ENCODE measurements at regions not wholly inside any gene's neighbourhood (a gene's known extent, or its start where the extent isn't known, plus 50 kb on each side); places are given as distances from the start of the nearest gene placed in this dataset.

DNA sequence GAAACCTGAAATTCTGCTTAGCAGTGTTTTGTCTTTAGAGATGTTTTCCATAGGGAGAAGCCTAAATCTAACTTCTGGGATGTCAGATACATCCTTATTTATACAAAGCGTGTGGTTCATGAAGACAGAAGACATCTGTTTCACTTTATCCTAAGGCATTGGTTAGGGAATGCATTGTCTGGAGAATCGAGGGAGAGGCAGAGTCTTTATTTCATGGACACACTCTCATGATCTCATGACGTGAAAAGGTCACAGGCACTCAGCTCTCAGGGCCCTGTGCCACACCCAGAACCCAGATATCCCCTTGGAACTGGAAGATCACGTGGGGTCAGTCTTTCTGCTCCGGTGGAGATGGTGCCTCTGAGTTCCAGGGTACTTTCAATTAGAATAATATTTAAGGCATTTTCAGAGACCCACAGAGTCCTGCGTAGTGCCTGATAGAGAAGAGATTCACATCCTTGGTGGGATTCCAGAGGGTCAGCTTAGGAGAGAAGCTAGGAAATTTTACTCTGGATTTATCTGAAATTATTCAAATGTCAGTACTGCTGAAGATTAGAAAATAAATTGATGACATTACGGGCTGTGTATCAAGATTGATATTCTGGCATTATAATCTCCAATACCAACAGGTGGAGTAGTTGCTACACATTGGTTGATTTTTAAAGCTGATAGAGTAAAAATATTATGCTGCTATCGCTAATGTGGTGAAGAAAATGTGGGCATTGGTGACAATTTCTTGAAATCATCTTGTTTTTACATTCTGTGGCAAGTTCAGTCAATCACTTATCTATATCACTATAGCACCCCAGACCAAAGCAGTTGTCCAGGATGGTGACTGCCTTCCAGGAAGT, 378.3 kb downstream of the MTRR start:
- no peak for ATAC-seq
- no peak overlapping the region for H3K4me3 Mint-ChIP-seq
- CTCF ChIA-PET, result no interaction called here
- peaks cover 6% of the 10 kb centered on the region for H3K9me3 Mint-ChIP-seq (ENCODE audit: low read depth)
- H3K27ac Mint-ChIP-seq, result no peak overlapping the region
- no peaks in the 10 kb centered on the region for H3K27me3 Mint-ChIP-seq
- no peaks in the 10 kb centered on the region for H3K4me1 Mint-ChIP-seq
- DNase-seq, result no peak
- H3K36me3 Mint-ChIP-seq, result no peaks in the 10 kb centered on the region

DNA sequence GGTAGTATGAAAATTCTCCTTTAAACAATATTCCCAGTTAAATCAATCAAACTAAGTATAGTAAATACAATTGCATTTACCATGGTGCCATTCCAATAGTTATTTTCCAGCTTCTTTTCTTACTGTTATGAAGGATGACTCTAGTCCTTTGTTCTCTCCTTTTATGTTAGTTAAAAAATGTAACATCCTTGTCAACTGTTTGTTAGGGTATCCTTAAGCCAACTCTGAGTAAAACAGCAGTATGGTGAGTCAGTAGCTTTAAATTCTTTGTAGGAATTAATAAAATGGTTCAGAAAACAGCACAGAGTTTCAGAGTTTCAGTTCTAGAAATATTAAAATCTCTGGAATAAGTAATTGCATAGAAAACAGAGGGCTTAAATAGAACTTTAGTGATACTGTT, 384.4 kb downstream of the MTRR start:
- ATAC-seq, result no peak
- CTCF ChIA-PET, result no interaction called here
- no peak overlapping the region for H3K4me3 Mint-ChIP-seq
- no peaks in the 10 kb centered on the region for H3K27me3 Mint-ChIP-seq
- DNase-seq, result no peak
- H3K36me3 Mint-ChIP-seq, result no peaks in the 10 kb centered on the region
- H3K9me3 Mint-ChIP-seq (ENCODE audit: low read depth), result no peaks in the 10 kb centered on the region
- no peaks in the 10 kb centered on the region for H3K4me1 Mint-ChIP-seq
- no peak overlapping the region for H3K27ac Mint-ChIP-seq

DNA sequence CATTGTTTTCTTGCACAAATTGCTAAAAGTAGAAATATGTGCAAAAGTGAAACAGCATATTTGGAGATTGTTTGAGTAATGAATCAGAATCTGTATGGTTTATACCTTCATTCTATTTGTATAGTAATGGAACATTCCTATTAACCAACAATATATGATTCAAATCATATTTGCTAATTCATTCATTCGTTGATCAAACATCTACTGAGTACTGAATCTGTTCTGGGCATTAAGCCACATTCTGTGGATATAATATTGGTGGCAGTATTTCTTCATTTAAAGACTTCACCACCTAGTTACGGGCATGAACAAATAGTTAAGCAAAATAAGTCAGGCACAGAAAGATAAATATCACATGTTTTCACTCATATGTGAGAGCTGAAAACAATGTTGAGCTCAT, 385.7 kb downstream of the MTRR start:
- DNase-seq, result no peak
- H3K36me3 Mint-ChIP-seq, result no peaks in the 10 kb centered on the region
- no peak overlapping the region for H3K4me3 Mint-ChIP-seq
- no peaks in the 10 kb centered on the region for H3K9me3 Mint-ChIP-seq (ENCODE audit: low read depth)
- CTCF ChIA-PET, result no interaction called here
- H3K27ac Mint-ChIP-seq, result no peak overlapping the region
- H3K4me1 Mint-ChIP-seq, result no peaks in the 10 kb centered on the region
- ATAC-seq, result no peak
- no peaks in the 10 kb centered on the region for H3K27me3 Mint-ChIP-seq

DNA sequence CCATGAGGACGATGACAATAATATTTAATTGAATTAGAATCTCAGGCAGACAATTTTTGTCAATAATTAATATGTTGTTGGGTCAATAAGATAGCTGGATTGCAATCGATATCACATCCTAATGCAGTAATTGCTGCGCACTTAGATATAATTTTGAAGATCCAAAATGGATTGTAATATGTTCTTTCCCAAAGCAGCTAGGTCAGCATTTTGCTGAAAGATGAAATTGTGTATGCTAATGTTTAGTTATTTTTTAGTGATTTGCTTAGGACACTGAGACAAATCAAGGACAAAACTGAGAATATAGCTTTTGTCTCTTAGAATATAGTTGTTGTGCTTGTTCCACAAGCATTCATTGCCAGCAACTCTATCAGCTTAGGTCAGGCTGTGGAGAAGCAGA, 389.9 kb downstream of the MTRR start:
- no peaks in the 10 kb centered on the region for H3K27me3 Mint-ChIP-seq

DNA sequence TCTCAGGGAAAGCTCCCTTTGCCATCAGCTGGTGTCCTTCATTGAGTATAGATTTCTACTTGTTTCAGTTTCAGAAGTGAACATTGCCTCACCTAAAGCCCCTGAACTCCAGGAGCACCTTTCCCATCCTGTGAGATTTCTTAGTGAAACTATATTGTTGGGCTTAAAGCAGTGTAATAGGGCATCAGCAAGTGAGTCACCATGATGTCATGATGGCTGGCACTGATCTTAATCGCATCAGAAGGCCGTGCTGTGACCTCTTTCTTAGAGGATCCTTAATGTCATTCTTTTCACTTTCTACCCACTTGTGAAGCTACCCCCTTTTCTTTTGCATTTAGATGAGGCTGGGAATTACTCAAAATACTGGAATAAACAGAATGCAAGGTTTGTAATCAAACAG, 401.3 kb downstream of the MTRR start:
- H3K4me3 Mint-ChIP-seq, result no peak overlapping the region
- ATAC-seq, result no peak
- no peaks in the 10 kb centered on the region for H3K27me3 Mint-ChIP-seq
- H3K36me3 Mint-ChIP-seq, result no peaks in the 10 kb centered on the region
- DNase-seq, result no peak
- no peak overlapping the region for H3K27ac Mint-ChIP-seq
- H3K9me3 Mint-ChIP-seq (ENCODE audit: low read depth), result peaks cover 5% of the 10 kb centered on the region
- CTCF ChIA-PET, result no interaction called here
- H3K4me1 Mint-ChIP-seq, result no peaks in the 10 kb centered on the region

More for the DNA sequence above, 389.9 kb downstream of the MTRR start:
- Mint-ChIP-seq H3K4me3 (no peak overlapping the region), H3K4me1 (no peaks in the 10 kb centered on the region), H3K27ac (no peak overlapping the region), H3K36me3 (no peaks in the 10 kb centered on the region), H3K9me3 (ENCODE audit: low read depth) (no peaks in the 10 kb centered on the region)
- DNase-seq, result no peak
- ATAC-seq, result no peak
- CTCF ChIA-PET, result no interaction called here

DNA sequence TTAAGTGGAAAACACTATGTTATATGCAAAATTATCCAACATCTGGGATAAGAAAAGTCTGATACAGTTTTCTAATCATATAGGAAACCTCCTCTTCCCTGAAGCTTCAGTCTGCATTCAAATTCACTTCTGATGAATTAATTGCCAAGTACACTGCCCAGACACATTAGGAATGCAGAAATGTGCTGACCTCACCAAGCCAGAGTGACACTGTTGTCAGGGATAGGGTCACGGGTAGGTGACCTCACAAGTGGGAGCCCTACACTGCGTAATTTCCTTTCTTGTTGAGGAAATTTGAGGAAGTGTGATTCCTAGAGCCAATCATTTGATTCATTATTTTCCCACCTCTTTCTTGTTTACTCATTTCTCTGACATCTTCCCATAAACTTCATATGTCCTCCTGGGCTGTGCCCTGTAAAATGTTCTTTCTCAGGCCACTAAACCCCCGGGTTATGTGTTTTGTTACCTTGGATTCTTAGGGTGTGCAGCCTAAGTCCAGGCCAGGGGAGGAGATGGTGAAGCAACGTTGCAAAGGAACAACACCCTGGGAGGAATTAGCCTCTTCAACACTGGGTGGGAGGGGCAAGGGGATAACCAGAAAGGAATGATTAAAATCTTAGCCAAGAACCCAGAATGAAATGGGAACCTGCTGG, 411.9 kb downstream of the MTRR start:
- Mint-ChIP-seq H3K27ac (no peak overlapping the region), H3K36me3 (no peaks in the 10 kb centered on the region), H3K4me3 (no peak overlapping the region), H3K4me1 (no peaks in the 10 kb centered on the region), H3K9me3 (ENCODE audit: low read depth) (peaks cover 8% of the 10 kb centered on the region), H3K27me3 (no peaks in the 10 kb centered on the region)
- DNase-seq (no peak), ATAC-seq (no peak)
- CTCF ChIA-PET, result no interaction called here

DNA sequence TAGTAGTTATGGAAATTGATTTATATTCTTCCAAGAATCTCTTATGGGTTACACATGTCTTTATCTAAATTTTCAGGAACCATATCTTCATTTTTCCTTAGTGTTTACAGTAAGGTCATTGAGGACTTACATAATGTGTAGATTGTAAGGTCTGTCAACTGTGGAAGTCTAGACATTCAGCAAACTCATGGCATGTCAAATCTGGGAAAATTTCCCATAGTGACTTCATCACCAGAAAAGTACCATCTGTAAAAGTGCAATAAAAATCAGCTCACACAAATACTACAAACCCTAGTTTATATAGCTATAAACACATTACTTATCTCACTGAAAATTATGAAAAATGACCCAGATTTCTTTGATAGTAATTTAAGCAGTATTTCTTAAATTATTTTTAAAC, 419.4 kb downstream of the MTRR start:
- Mint-ChIP-seq H3K27ac (no peak overlapping the region), H3K4me1 (no peaks in the 10 kb centered on the region), H3K36me3 (no peaks in the 10 kb centered on the region), H3K4me3 (no peak overlapping the region), H3K27me3 (no peaks in the 10 kb centered on the region), H3K9me3 (ENCODE audit: low read depth) (peaks cover 3% of the 10 kb centered on the region)
- ATAC-seq (no peak), DNase-seq (no peak)
- CTCF ChIA-PET, result no interaction called here

DNA sequence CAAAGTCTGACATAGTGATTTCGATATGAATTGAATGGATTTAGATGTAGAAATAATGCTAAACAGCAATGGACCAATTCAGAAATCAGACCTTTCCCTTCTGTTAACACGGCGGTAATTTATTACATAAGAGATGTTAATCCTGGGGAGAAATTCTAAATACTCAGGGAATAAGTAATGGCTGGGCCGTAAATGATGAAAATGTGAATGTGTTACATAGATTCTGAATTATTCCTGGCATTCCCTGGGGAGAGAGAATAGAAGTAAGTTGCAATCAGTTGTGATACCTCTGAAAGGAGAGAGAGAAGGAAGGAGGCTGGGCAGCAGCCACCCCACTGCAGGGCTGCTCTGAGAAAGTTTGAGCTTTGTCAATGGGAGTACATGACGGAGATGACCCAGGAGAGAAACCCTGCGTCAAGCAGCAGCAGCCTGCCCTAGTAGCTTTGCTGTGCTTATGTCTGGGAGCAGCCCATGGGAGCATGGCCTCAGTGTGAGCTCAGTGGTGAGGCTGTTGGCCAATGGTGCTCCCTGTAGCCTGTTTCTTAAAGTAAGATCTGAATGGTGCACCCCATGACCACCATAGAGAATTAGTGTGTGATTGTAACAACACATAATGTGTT, 420.1 kb downstream of the MTRR start:
- Mint-ChIP-seq H3K9me3 (ENCODE audit: low read depth) (peaks cover 3% of the 10 kb centered on the region), H3K36me3 (no peaks in the 10 kb centered on the region), H3K4me1 (no peaks in the 10 kb centered on the region), H3K27ac (no peak overlapping the region), H3K4me3 (no peak overlapping the region), H3K27me3 (no peaks in the 10 kb centered on the region)
- CTCF ChIA-PET, result no interaction called here
- ATAC-seq, result no peak
- DNase-seq, result no peak

DNA sequence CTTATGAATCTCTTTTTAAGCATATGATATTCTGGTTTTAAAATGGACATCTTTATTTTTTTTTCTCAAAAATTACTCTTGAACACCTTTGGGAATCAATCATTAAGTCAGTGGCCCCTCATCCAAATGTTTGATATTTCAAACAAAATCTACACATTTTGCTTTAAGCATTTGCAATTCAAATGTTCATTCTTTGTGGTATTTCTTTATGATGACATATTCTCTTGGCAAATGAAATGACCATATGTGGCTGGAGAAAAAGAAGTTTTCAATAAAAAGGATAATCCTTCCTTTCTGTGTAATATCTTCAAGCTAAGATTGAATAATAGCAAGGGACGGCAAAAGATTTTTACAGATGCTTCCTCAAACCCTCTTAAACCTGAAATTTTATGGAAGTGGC, 420.8 kb downstream of the MTRR start:
- no peak for ATAC-seq
- Mint-ChIP-seq H3K27me3 (no peaks in the 10 kb centered on the region), H3K27ac (no peak overlapping the region), H3K36me3 (no peaks in the 10 kb centered on the region), H3K4me1 (no peaks in the 10 kb centered on the region), H3K9me3 (ENCODE audit: low read depth) (peaks cover under 1% of the 10 kb centered on the region), H3K4me3 (no peak overlapping the region)
- CTCF ChIA-PET, result no interaction called here
- no peak for DNase-seq

DNA sequence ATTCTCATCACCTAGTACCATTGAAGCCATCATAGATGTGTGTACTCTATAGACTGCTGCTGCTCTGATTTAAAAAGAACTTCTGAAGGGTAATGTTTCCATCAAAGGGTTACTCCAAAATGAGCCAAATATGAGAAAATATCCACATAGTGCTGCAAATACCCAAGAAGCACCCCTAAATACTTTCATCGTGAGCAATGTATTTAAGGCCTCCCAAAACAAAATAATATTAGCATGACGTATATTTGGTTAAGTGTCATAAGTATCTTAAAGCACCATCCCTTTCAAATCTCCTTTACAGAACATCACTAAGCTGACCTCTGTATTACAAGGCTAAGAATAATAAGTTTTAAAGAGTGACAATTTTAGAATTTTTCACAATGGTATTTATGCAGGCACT, 421.8 kb downstream of the MTRR start:
- peaks cover 4% of the 10 kb centered on the region for H3K9me3 Mint-ChIP-seq (ENCODE audit: low read depth)
- no peak for ATAC-seq

DNA sequence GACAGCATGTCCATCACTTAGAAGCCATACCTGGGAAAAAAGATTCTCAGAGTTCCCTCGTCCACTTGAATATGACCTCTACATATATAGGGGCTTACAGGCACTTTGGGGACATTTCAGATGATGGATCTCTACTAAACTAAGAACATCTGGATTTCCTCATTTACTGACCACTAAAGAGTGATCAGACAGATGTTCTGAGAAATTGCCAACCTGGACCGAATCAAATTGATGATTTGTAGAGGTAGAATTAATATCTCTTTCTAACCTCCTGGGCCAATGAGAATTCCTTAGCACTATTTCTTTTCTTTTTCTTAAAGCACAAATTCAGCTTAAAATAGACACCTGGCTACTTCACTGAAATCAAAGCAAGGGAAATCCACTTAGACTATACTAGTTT, 422.7 kb downstream of the MTRR start:
- no peaks in the 10 kb centered on the region for H3K4me1 Mint-ChIP-seq
- CTCF ChIA-PET, result no interaction called here
- no peaks in the 10 kb centered on the region for H3K36me3 Mint-ChIP-seq
- no peak overlapping the region for H3K27ac Mint-ChIP-seq
- peaks cover 4% of the 10 kb centered on the region for H3K9me3 Mint-ChIP-seq (ENCODE audit: low read depth)
- ATAC-seq (no peak), DNase-seq (no peak)
- no peak overlapping the region for H3K4me3 Mint-ChIP-seq
- H3K27me3 Mint-ChIP-seq, result no peaks in the 10 kb centered on the region

More for the DNA sequence above, 421.8 kb downstream of the MTRR start:
- Mint-ChIP-seq H3K4me3 (no peak overlapping the region), H3K4me1 (no peaks in the 10 kb centered on the region), H3K36me3 (no peaks in the 10 kb centered on the region), H3K27me3 (no peaks in the 10 kb centered on the region), H3K27ac (no peak overlapping the region)
- DNase-seq, result no peak
- CTCF ChIA-PET, result no interaction called here

DNA sequence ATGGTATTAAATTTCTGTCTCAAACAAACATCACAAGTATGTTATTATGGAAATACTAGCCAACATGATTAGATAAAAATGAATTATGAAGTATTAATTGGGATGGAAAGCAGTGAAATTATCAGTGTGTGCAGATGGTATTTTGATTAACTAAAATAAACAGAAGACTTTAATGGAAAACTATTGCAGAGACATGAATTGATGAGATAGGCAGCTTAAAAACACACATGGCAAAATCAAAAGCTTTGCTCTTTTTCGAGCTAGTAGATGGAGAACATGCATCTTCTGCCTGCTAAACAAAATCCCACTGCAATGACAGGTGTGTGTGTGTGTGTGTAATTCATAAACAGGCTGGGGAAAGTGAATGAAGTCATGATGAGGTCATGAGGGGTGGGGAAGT, 426.2 kb downstream of the MTRR start:
- H3K4me1 Mint-ChIP-seq, result no peaks in the 10 kb centered on the region
- H3K36me3 Mint-ChIP-seq, result no peaks in the 10 kb centered on the region

DNA sequence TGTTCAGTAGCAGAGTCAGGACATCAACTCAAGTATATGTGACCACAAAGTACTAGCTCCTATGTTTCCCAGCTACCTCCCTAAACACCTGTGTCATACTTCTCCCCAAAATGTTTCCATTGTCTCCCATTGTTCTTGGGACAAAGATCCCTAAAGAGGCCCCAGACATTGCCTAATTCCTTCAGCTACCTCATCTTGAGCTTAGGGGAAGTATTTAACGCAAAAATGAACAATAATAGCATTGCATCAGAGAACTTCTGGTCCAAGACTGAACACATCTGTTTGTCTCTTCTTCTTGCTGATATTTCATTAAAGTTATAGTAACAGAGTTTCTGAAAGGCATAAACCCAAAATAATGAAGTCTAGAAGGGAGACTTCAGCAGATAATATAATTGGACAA, 430.8 kb downstream of the MTRR start:
- ATAC-seq, result no peak
- Mint-ChIP-seq H3K27ac (no peak overlapping the region), H3K9me3 (ENCODE audit: low read depth) (peaks cover 10% of the 10 kb centered on the region), H3K27me3 (no peaks in the 10 kb centered on the region), H3K36me3 (no peaks in the 10 kb centered on the region), H3K4me3 (no peak overlapping the region), H3K4me1 (no peaks in the 10 kb centered on the region)
- DNase-seq, result no peak
- CTCF ChIA-PET, result no interaction called here

More for the DNA sequence above, 426.2 kb downstream of the MTRR start:
- no peak for ATAC-seq
- Mint-ChIP-seq H3K9me3 (ENCODE audit: low read depth) (peaks cover 4% of the 10 kb centered on the region), H3K27me3 (no peaks in the 10 kb centered on the region), H3K27ac (no peak overlapping the region), H3K4me3 (no peak overlapping the region)
- no peak for DNase-seq
- CTCF ChIA-PET, result no interaction called here

DNA sequence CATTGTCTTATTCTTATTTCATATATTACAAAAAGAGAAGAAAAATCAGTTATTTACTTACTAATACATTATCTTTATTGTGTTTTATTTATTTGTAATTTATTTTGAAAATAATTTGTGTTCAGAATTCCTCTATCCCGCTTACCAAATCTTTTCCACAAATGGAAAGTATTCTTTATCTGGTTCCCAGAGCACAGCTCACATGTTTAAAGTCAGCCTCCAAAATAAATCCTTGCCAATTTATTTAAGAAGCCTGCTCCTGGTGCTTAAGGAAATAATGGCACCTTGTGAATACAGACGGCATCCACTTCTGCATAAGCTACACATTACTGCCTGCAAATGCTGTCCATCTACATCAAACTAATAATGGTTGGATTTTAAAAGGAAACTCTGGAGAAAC, 435.4 kb downstream of the MTRR start:
- Mint-ChIP-seq H3K36me3 (no peaks in the 10 kb centered on the region), H3K27ac (no peak overlapping the region), H3K9me3 (ENCODE audit: low read depth) (peaks cover 15% of the 10 kb centered on the region), H3K4me3 (no peak overlapping the region), H3K27me3 (no peaks in the 10 kb centered on the region), H3K4me1 (no peaks in the 10 kb centered on the region)
- ATAC-seq (no peak), DNase-seq (no peak)
- CTCF ChIA-PET, result no interaction called here

Measured in activated CD8-positive, alpha-beta memory T cell treated with anti-CD3 and anti-CD28 coated beads, Interleukin-2, amount 10 ng/mL, durations not matched to agents 7 days and 5 days (primary cell).